ENCODE measurements at regions not wholly inside any gene's neighbourhood (a gene's known extent, or its start where the extent isn't known, plus 50 kb on each side); places are given as distances from the start of the nearest gene placed in this dataset.

- no peak for DNase-seq (ENCODE audit: low spot score)
These were observed 57.9 kb upstream of the CXCR4 start for GRCh38 chr2:136175868-136176267.

DNA sequence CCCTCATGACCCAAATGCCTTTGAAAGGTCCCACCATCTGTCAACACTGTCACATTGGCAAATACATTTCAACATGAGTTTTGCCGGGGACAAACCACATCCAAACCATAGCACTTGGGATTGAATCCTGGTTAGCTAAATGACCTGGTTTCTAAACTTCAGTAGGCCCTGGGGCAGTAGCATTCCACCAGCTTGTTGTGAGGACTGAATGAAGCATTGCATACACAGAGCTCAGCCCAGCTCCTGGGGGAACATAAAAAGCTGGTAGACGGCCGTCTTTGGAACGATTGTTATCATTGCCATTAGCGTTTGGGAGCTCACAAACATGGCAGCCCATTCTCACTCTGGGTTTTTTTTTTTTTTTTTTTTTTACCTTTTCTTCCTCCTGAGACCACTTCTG is 57.5 kb upstream of the CXCR4 start:
- no peak for DNase-seq (ENCODE audit: low spot score)

DNA sequence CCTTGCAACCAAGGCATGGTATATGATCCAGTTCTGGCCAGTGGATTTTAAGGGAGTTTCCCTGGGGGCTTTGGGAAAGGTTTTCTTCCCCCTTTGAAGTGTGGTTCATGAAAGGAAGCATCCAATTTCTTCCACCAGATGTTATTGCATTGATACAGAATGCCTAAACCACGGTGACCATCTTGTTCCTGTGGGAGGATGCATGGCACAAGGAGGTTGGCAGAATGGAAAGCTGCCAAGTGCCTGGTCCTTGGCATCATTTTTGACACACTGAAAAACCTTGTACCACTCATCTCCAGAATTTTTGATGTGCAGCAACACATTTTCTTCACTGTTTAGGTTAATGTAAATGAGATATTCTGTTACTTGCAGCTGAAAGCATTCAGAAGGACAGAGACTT is 55.2 kb upstream of the CXCR4 start:
- DNase-seq (ENCODE audit: low spot score), result no peak

GRCh38 chr2:136171223-136171622 is 53.3 kb upstream of the CXCR4 start:
- no peak for DNase-seq (ENCODE audit: low spot score)

- no peak for DNase-seq (ENCODE audit: low spot score)
These were observed 50.8 kb upstream of the CXCR4 start for GRCh38 chr2:136168720-136169119.

DNA sequence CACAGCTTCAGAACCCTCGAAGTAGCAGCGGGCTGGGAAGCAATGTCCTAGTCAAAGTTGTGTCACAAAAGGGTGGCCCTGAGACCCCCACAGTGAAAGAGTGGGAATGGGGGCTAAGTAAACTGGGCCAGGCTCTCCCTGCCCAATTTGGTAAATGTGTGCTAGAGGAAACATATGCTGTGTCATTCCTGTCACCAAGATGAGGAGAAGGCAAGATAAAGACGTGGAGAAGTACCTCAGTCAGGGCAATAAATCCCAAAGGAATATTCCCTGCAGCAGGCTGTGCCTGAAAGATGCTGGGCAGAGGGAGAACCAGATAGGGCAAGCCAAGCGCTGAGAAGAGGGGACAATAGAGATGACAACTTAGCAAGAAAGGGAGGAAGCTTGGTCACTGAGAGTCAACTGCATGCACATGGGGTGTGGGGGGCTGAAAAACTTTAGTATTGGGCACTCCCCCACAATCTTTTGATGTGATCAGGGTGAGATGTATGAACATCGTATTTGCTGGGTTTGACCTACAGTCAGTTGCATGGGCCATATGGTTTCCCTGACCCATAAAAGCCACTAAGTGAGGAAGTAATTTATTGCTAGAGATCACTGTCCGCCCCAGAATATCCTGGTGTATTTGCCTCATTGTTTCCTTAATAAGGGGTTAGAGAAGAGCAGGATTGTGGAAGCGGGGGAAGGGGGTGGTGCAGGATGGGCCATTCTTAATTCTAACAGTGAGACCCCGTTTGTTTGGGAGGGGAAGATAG is 49.9 kb upstream of the CXCR4 start:
- no peak for DNase-seq (ENCODE audit: low spot score)

Measured in kidney capillary endothelial cell (primary cell).